HepG2 (cell line): ENCODE measurements at regions not wholly inside any gene's neighbourhood (a gene's known extent, or its start where the extent isn't known, plus 50 kb on each side); places are given as distances from the start of the nearest gene placed in this dataset.

Experiments used
- GABPA ChIP-seq, 2 experiments: IDR thresholded peaks; 2 replicates each; pipeline ENCODE4 v1.6.1; 2011 to 2016; ENCODE audit warnings: low read depth in 2 of 2, low read length in 1 of 2, missing biosample characterization in 1 of 2, missing genetic modification characterization in 1 of 2
- IRF9 ChIP-seq: sonication (generic); formaldehyde crosslinking; IDR thresholded peaks from 2 replicates; pipeline ENCODE4 v1.8.0; 2022; ENCODE audit warnings: missing genetic modification reagents, mild to moderate bottlenecking, borderline replicate concordance
- NFATC3 ChIP-seq: sonication (generic); formaldehyde crosslinking; IDR thresholded peaks from 2 replicates; pipeline ENCODE4 v1.5.1; 2020; ENCODE audit warnings: mild to moderate bottlenecking, missing genetic modification reagents
- POLR2A ChIP-seq, 2 experiments: IDR thresholded peaks; 2 replicates each; pipeline ENCODE4 v1.6.1; 2011; ENCODE audit warnings: low read depth in 2 of 2, low read length in 2 of 2, mild to moderate bottlenecking in 1 of 2, moderate library complexity in 1 of 2; ENCODE audit not compliant: insufficient read depth in 1 of 2
- ZMAT5 ChIP-seq: sonication (generic); formaldehyde crosslinking; IDR thresholded peaks from 2 replicates; pipeline ENCODE4 v1.5.0; 2020; ENCODE audit warnings: mild to moderate bottlenecking, low read depth, missing genetic modification reagents, borderline replicate concordance
- ZNF136 ChIP-seq: sonication (generic); formaldehyde crosslinking; IDR thresholded peaks from 2 replicates; pipeline ENCODE4 v1.8.1; 2022; ENCODE audit warnings: low read depth, mild to moderate bottlenecking, moderate library complexity, missing genetic modification reagents
- ZNF780A ChIP-seq: sonication (generic); formaldehyde crosslinking; IDR thresholded peaks from 2 replicates; pipeline ENCODE4 v1.8.0; 2022; ENCODE audit warnings: mild to moderate bottlenecking, missing genetic modification reagents, moderate library complexity
- TF ChIP-seq, protein P1 (sequence below): sonication (generic); formaldehyde crosslinking; IDR thresholded peaks from 2 replicates; pipeline ENCODE4 v1.9.0; 2021; ENCODE audit warnings: missing genetic modification reagents, borderline replicate concordance
- TF ChIP-seq, protein P2 (sequence below): sonication (generic); formaldehyde crosslinking; IDR thresholded peaks from 2 replicates; pipeline ENCODE4 v1.4.0; 2020; ENCODE audit warnings: missing genetic modification reagents, borderline replicate concordance

GRCh38 chr3:18126772-18127171 is 298.4 kb downstream of the SATB1 start:
- TF ChIP-seq ZNF780A (CRISPR knock-in tag) (no peak), IRF9 (no peak), ZMAT5 (CRISPR knock-in tag) (no peak), GABPA (IDR thresholded peaks at IDR 0.05; ENCODE audit: low read depth, low read length) (no peak), GABPA (CRISPR knock-in tag; IDR thresholded peaks at IDR 0.05; ENCODE audit: low read depth) (no peak), ZNF136 (CRISPR knock-in tag) (no peak), NFATC3 (CRISPR knock-in tag) (no peak), POLR2A (IDR thresholded peaks at IDR 0.05; ENCODE audit: insufficient read depth in 1 of 2, low read depth in 2 of 2, low read length in 2 of 2) (no peak)
- TF ChIP-seq, protein P1, sequence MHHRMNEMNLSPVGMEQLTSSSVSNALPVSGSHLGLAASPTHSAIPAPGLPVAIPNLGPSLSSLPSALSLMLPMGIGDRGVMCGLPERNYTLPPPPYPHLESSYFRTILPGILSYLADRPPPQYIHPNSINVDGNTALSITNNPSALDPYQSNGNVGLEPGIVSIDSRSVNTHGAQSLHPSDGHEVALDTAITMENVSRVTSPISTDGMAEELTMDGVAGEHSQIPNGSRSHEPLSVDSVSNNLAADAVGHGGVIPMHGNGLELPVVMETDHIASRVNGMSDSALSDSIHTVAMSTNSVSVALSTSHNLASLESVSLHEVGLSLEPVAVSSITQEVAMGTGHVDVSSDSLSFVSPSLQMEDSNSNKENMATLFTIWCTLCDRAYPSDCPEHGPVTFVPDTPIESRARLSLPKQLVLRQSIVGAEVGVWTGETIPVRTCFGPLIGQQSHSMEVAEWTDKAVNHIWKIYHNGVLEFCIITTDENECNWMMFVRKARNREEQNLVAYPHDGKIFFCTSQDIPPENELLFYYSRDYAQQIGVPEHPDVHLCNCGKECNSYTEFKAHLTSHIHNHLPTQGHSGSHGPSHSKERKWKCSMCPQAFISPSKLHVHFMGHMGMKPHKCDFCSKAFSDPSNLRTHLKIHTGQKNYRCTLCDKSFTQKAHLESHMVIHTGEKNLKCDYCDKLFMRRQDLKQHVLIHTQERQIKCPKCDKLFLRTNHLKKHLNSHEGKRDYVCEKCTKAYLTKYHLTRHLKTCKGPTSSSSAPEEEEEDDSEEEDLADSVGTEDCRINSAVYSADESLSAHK (CRISPR knock-in tag) = no peak
- TF ChIP-seq, protein P2, sequence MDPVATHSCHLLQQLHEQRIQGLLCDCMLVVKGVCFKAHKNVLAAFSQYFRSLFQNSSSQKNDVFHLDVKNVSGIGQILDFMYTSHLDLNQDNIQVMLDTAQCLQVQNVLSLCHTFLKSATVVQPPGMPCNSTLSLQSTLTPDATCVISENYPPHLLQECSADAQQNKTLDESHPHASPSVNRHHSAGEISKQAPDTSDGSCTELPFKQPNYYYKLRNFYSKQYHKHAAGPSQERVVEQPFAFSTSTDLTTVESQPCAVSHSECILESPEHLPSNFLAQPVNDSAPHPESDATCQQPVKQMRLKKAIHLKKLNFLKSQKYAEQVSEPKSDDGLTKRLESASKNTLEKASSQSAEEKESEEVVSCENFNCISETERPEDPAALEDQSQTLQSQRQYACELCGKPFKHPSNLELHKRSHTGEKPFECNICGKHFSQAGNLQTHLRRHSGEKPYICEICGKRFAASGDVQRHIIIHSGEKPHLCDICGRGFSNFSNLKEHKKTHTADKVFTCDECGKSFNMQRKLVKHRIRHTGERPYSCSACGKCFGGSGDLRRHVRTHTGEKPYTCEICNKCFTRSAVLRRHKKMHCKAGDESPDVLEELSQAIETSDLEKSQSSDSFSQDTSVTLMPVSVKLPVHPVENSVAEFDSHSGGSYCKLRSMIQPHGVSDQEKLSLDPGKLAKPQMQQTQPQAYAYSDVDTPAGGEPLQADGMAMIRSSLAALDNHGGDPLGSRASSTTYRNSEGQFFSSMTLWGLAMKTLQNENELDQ (CRISPR knock-in tag) = no peak
